ENCODE measurements at regions not wholly inside any gene's neighbourhood (a gene's known extent, or its start where the extent isn't known, plus 50 kb on each side); places are given as distances from the start of the nearest gene placed in this dataset.

DNA sequence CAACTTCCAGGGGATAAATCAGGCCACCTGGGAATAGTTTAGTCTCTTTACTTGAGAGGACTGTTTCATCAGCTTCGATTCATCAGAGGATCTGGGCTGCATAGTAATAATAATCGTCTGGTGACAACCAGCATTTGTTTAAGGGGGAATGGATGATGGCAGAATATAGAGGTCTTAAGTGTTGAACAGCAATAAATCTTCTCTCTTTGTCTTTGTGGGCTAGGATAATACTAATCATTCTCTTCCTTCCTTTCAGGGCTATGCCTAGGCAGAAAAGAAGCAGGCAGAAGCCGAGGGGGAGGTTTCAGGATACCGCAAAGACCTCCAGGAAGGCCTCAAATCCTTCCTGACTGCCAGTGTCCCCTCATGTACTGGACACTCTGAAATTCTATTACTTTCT lies 150.4 kb upstream of the GAREM1 start:
- DNase-seq (ENCODE audit: low read depth), result no peak

DNA sequence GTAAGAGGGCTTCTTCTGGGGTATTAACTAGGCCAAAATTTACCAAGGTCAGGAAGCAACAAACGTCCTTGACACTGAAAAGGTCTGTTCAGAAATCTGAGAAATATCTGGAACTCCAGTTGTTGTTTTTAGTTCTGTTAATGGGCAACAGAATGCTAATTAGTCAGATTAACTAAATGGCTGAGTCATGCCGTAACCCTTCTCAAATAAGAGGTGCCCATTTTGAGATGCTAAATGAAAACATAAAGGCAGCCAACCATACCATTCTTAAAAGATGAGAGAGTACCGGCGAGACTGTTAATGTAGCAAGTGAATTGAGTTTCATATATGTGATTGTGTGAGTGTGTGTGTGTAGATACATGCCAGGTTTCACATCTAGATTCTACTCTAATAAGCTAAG lies 147.9 kb upstream of the GAREM1 start:
- no peak for DNase-seq (ENCODE audit: low read depth)

DNA sequence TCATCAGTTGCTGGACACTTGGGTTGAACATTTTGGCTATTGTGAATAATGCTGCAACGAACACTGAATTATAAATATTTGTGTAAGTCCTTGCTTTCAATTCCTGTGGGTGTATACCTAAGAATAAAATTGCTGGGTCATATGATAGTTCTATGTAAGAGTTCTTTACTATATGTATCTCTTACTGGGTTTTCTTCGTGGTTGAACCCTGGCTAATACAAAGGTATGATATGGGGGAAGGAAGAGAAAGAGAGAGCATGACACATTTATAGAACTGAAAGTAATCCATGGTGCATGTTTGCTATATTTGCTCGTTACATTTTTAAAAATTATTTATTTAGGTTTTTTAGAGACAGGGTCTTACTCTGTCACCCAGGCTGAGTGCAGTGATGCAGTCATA lies 143.1 kb upstream of the GAREM1 start:
- DNase-seq (ENCODE audit: low read depth), result no peak

DNA sequence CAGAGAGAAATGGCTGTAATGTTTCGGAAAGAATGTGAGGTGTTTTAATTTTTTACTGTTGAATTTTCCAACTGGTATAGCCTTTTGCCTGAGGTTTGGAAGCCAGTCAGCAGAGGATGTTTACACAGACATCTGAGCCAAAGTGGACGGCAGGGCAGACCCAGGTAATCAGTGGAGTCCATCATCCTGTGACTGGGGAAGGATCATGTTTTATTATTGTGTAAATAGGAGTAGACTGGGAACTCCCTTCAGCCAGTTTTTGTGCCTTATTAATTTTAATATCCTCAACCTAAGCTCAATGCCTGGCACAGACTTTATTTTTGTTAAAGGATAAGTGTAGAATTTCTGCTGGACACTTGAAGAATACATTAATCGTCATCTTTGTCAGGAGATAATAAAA lies 142.0 kb upstream of the GAREM1 start:
- no peak for DNase-seq (ENCODE audit: low read depth)

DNA sequence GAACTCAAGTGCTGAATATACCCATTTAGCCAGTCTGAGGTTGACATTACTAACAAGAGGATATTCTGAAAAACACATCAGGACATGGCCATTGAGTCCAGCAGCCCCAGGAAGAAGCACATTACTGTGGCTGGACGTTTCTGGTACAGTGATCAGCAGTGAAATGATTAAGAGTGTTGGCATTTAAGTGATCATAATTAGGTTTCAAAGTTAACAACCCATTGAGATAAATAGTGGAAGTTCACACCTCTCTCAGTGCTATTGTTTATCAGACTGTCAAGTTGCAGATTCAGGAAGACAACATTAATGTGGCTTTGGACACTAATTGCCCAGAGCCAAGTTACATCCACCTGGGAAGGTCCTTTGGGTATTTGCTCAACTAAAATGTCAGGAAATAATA lies 139.5 kb upstream of the GAREM1 start:
- no peak for DNase-seq (ENCODE audit: low read depth)

DNA sequence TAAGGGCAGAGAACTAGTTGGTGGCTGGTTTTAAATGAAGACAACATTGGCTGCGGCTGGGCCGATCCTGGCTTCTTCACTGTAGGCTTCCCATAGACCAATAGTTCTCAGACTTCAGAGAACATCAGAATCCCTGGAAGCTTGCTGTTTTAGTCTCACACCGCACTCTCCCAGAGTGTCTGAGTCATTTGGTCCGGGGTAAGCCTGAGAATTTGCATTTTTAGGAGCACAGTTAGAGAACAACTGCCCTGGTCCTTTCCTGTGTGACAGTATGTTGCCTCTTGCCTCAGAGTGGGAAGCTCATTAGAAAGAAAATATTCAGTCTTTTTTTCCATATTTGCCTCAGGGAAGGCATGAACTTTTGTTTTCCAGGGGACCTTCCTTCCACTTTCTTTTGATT lies 137.1 kb upstream of the GAREM1 start:
- no peak for DNase-seq (ENCODE audit: low read depth)

DNA sequence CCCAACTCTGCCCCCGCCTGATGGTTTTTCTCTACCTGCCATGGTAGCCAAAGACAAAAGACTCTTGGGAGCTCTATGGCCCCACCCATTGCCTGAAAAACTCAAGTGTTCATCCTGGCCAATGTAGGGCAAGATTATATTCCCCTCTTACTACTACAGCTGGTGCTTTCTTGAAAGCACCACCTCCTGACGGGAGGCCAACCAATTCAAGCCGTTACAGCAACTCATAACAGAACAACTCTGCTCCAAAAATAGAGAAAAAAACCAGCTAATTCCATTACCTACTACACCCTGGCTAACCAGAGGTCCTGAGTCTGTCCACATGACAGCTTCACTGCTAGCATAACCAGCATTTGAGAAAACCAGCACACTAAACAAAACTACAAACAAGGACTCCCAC lies 127.5 kb upstream of the GAREM1 start:
- DNase-seq (ENCODE audit: low read depth), result no peak

DNA sequence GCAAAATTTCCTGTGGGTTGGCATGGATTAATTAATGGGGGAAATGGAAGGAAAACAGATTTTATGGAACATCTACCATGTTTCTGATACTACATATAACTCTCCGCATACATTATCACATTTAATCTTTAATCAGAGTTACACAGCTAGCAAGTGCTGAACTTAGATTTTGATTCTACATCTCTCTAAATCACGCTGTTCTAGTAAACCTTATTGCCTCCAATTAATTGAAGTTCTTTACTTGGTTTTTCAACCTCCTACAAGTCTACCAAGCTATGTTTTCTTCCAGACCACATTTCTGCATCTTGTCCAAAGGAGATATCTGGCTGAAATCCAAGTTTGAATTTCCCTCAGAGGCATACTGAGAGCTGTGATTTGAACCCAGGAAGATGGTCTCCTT lies 125.8 kb upstream of the GAREM1 start:
- no peak for DNase-seq (ENCODE audit: low read depth)

DNA sequence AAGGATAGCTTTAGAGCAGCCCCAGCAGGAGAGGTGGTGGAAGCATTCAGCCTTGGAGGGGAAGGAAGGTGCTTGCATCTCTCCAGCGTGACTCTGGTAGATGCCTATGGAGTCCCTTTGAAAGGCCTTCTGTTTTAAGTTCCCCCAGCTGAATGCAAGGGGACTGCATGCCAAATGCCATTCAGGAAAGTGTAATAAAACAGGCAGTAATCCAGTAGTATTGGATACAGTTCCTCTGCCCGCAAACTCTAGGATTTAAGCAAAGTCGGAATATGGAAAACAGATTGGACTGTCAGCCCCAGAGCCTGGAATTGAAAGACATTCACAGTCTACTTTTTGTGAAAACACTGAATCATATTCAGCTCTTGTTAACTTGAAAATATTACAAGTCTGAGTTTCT lies 125.2 kb upstream of the GAREM1 start:
- no peak for DNase-seq (ENCODE audit: low read depth)

DNA sequence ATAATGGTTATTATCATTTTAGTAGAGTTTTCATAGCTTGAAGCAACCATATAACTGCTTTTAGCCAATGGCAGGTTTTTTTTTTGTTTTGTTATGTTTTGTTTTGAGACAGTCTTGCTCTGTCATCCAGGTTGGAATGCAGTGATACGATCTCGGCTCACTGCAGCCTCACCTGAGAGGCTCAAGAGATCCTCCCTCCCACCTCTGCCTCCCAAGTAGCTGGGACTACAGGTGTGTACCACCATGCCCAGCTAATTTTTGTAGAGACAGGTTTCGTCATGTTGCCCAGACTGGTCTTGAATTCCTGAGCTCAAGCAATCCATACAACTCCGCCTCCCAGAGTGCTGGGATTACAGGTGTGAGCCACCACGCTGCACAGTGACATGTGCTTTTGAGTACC lies 117.5 kb upstream of the GAREM1 start:
- DNase-seq (ENCODE audit: low read depth), result no peak

DNA sequence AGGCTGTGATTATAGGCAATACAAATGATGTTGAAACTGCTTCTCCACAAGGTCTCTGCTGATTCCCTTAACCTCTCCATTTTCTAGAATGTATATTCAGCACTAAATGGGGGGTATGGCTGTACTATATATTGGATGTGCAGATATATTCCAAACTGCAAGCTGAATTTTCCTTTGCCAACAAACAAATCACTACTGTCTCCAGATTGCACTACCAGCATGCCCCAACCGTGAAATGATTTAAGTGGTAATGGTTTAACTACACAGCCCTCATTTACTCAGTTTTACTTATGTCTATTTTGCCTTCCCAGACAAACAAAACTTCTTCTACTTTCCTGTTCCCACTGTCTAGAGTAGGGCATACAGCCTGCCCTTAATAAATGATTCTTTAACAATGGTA lies 112.7 kb upstream of the GAREM1 start:
- DNase-seq (ENCODE audit: low read depth), result no peak

DNA sequence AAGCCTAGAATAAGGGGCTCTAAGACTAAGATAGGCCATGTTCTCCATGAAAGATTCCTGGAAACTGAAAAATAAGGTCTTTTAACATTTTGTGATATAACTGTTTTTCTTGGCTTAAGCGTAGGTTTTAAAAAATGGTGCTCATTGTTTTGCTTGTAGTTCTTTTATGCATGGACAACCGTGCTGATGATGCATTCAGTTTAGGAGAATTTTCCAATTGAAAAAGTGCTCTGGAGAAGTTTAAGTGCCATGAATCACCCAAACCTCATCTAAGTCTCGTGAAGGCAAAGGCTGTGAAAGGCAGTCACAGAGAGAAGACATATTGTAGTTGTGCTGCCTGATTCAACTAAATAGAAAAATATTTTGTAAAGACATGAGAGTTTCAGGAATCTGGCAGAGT lies 111.8 kb upstream of the GAREM1 start:
- DNase-seq (ENCODE audit: low read depth), result no peak

DNA sequence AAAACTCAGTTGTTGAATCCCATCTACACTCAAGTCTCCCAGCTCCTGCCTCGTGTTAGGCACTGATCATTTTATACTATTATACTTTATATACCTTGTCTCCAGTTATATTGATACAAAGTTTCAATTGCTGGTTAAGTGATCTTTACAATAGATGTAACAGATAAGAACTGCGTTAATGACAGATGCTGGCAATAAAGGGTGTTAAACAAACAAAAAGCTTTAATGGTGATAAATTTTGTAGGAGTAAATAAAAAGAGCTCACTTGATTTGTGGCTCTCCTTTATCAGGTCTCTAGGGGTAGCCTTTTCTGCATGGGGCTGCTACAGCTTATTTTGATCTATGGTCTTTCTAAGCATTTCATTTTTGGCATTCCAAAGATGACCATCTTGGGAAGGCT lies 106.9 kb upstream of the GAREM1 start:
- no peak for DNase-seq (ENCODE audit: low read depth)

DNA sequence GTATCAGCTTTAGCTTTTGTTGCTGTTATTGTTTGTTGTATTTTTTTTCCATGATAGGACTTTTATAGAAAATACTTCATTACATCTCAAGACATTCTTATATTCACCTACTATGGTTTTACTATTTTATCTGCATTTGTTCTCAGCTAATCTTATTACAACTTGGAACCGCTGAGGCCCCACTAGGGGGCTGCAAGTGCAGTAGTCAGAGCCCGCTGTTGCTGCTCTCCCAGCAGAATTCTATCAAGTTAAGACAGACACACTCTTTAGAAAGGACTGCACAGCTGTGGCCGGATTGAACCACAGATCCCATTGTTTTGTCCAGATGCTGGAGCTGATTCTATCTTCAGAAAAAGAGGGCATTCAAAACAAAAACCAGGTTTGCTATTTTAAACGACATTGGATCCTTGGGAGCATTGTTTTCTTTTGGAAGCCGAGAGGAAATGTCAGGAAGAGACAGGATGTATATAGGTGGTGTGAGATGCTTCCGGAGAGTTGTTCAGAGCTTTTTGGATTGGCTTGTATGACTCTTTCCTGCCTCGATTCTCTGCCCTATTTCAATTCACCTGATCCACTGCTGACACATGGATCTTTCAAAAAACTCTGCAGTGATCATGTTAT lies 105.7 kb upstream of the GAREM1 start:
- no peak for DNase-seq (ENCODE audit: low read depth)

DNA sequence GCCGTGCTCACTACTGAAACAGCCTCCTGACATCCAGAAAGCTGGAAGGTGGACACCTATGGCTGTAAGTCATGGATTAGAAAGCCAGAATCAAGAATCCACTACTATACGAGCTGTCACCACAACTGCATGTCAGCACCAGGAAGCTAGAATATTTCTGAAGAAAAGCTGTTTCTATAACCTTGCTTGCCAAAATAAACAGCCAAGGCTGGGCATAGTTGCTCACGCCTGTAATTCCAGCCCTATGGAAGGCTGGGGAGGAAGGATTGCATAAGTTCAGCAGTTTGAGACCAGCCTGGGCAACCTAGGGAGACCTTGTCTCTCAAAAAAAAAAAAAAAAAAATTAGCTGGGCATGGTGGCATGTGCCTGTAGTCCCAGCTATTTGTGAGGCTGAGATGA lies 96.3 kb upstream of the GAREM1 start:
- DNase-seq (ENCODE audit: low read depth), result no peak

DNA sequence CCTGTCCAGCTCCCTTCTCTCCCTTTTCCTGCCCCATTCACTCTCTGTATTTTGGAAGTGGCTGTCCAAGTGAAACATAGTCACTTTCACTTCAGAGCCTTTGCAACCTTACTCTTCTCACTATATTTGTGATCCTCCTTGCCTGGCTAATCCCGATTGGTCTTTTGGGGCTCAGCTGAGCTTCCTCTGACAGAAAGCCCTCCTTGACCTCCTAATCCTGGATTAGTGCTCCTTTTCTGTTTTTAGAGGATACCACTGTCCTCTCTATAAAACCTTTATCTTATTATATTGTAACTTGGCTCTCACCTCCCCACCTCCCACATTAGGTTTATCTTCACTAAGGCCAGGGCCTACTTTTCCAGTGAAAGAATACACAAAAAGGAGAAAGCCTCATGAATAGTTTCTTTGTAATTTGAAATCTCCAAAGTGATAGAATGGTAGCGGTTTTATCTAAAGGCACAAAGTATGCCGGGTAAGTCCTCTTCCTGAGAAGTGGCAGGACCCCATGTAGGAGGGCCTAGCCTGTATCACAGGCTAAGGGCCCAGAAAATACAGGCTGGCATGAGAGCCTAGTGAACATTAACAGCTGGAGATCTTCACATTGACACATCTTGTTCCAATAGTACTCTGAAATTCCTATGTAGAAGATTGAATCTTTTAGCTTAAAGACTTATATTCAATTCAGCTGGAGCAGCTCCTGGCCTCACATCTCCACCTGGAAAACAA lies 83.1 kb upstream of the GAREM1 start:
- DNase-seq (ENCODE audit: low read depth), result no peak

DNA sequence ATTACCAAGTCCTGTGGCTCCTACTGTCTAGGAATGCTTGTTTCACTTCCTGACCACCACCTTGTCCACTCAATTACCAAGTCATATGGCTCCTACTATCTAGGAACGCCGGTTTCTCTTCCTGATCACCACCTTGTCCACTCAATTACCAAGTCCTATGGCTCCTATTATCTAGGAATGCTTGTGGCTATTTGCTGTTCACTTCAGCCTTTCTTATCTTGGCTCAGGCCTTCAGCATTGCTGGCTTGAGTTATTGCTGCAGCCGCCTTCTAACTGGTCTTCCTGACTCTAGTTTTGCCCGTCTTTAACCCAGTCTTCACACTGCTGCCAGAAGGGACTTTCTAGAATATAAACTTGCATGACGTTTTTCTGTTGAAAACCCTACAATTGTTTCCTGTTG lies 82.5 kb upstream of the GAREM1 start:
- DNase-seq (ENCODE audit: low read depth), result no peak

DNA sequence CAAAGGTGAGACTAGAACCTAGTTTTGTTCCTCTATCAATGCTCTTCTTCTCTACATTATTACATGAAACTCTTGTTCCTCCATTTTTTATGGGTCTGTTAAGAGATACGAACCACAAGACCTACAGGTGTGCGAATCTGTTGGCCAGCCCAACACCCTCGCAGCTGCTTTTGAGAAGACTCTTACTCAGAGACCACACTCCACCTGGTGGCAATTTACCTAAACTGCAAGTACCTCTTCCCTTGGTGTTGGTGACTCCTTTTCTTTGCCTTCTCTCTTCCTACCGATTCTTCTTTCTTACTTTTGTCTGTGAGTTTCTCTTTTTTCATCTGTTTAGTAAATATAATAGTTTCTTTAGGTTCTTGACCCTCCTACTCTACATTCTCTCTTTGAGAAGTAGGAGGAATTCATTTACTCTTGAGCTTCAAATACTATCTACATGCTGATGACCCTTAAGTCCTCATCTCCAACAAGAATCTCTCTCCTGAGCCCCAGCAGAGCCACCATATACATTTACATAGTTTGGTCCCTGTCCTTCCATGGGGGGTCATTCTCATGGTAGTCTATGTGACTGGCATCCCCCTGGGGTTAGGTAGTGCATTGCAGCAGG lies 81.8 kb upstream of the GAREM1 start:
- peak; percentile 42 for DNase-seq (ENCODE audit: low read depth)

DNA sequence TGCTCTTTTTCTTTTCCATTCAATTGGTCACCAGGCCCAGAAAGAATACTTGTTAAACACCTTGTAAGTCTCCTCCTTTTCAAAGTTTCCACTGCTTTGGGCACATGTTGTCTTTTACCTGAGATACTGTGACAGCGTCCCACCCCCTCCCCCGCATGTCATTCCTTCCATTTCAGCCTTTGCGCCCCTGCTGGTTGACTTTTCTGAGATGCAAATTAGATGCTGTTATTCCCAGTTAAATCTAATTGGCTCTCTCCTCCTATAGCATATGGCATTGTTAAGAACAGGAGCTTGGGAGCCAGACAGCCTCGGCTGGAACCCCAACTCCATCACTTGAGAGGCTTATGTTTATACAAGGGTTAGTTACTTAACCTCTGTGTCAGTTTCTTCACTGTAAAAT lies 80.3 kb upstream of the GAREM1 start:
- no peak for DNase-seq (ENCODE audit: low read depth)

DNA sequence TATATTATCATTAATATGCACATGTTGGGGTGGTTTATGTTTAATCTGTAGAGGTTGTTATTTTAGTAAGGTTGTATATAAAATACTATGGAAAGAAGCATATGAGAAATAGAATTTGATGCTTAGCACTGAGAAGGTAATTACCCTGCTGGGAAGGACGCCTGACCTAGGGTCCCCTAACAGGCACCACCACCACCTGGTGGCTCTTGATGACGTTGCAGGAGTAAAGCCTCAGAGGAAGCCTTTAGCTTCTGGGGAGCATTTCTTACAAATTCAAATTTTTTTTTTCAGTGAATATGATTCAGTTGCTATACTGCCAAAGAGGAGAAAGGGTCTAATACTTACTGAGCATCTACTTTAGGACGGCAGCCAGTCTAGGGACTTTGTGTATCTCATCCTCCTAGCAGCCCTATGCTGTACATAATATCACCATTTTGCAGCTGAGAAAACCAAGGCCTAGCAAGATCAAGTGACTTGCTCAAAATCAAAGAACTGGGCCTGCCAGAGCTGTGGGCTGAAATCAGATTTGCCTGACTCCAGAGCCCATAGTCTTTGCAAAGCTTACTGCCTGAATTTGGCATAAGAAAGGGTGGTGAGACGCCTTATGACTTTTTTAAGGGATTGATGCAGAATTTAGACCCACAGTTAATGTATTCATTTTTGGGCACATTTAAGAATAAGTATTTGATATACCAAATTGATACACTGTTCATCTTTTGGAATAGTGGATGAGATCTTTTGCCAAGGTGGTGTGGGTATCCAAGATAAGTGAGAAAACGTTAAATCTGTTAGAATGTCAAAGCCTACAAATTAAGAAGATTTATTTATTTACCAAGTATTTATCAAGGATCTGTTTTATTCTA lies 78.8 kb upstream of the GAREM1 start:
- DNase-seq (ENCODE audit: low read depth), result peak; percentile 19

DNA sequence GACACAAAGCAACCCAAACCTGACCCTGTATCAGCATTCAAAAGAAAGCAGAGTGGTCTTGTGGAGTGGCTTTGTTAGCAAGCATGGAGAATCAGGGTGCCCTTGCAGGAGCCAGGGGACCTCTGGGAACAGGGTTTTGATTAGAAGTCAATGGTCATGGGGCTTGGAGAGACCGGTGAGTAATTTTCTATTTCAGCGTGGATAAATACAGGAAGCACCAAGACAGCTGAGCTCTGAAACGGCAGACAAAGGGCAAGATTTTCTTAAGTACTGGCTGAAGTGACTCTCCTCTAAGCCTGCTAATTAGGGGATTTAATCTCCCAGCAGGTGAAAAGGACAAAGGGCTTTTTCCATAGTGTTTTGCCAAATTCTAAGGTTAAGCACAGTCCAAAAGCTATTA lies 78.0 kb upstream of the GAREM1 start:
- DNase-seq (ENCODE audit: low read depth), result no peak

DNA sequence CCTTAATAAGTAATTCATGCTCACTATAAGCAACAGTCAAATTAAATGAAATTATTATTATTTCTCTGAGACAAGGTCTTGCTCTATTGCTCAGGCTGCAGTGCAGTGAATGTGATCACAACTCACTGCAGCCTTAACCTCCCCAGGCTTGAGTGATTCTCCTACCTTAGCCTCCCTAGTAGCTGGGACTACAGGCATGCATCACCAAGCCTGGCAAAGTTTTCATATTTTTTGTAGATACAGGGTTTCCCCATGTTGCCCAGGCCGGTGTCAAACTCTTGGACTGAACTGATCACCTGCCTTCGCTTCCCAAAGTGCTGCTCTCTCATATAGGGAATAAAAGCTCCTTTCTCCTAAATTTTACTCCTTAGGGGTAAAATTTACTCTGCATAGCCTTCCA lies 74.9 kb upstream of the GAREM1 start:
- DNase-seq (ENCODE audit: low read depth), result no peak

DNA sequence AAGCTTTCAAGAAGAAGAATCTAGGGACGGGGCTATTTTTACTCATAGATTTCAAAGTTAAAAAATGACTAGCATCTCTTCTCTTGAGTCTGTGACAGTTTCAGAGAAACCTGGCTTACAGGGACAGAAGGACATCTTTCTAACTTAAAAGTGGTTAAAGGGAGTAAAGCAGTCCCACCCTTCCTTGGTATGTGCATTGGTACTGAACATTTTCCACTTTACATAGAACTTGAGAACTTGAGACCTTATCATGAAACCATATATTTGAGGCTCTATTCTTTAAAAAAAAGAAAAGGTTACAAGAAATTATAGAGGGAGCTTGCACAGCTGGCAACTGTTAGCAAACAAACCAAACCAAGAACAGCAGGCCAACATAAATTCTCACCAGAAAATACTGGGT lies 73.4 kb upstream of the GAREM1 start:
- DNase-seq (ENCODE audit: low read depth), result no peak
